ENCODE measurements at regions not wholly inside any gene's neighbourhood (a gene's known extent, or its start where the extent isn't known, plus 50 kb on each side); places are given as distances from the start of the nearest gene placed in this dataset.

GRCh38 chr17:6940186-6940649 lies 55.6 kb upstream of the ALOX12 start:
- no peak for TF ChIP-seq CTCF (IDR thresholded peaks at IDR 0.05; ENCODE audit: control extremely low read depth, extremely low read depth)
- Histone ChIP-seq H3K27ac (ENCODE audit: low read depth in 1 of 2, low read length in 1 of 2) (no peak overlapping the region), H3K9ac (ENCODE audit: insufficient read depth in 1 of 2, low read length in 2 of 2) (no peak overlapping the region), H3K4me3 (no peak overlapping the region), H3K36me3 (ENCODE audit: control insufficient read depth in 4 of 4, insufficient read depth in 4 of 4, low read length in 4 of 4) (no peaks in the 10 kb centered on the region), H3K9me3 (ENCODE audit: control insufficient read depth in 4 of 4, insufficient read depth in 3 of 4, low read length in 3 of 4) (no peaks in the 10 kb centered on the region), H3K27me3 (ENCODE audit: control insufficient read depth in 3 of 3, insufficient read depth in 3 of 3, low read length in 2 of 3) (no peaks in the 10 kb centered on the region), H3K4me1 (ENCODE audit: control insufficient read depth in 5 of 5, insufficient read depth in 5 of 5, low read length in 5 of 5) (no peaks in the 10 kb centered on the region)
- 82 to 91% methylated on average over 7 of the region's 7 CpGs for WGBS, 2 donors
- DNase-seq (no peak), ATAC-seq (ENCODE audit: insufficient read depth, low FRiP score) (no peak)

- no peak overlapping the region for H3K27ac ChIP-seq (ENCODE audit: low read depth in 1 of 2, low read length in 1 of 2)
- H3K9me3 ChIP-seq (ENCODE audit: control insufficient read depth in 4 of 4, insufficient read depth in 3 of 4, low read length in 3 of 4) = no peaks in the 10 kb centered on the region
- H3K4me1 ChIP-seq (ENCODE audit: control insufficient read depth in 5 of 5, insufficient read depth in 5 of 5, low read length in 5 of 5) = no peaks in the 10 kb centered on the region
- H3K36me3 ChIP-seq (ENCODE audit: control insufficient read depth in 4 of 4, insufficient read depth in 4 of 4, low read length in 4 of 4) = no peaks in the 10 kb centered on the region
- WGBS, 2 donors = 91 to 93% methylated on average over 5 of the region's 5 CpGs
- DNase-seq = no peak
- H3K27me3 ChIP-seq (ENCODE audit: control insufficient read depth in 3 of 3, insufficient read depth in 3 of 3, low read length in 2 of 3) = no peaks in the 10 kb centered on the region
- no peak for TF ChIP-seq CTCF (IDR thresholded peaks at IDR 0.05; ENCODE audit: control extremely low read depth, extremely low read depth)
- H3K9ac ChIP-seq (ENCODE audit: insufficient read depth in 1 of 2, low read length in 2 of 2) = no peak overlapping the region
- H3K4me3 ChIP-seq = no peak overlapping the region
- no peak for ATAC-seq (ENCODE audit: insufficient read depth, low FRiP score)
These were observed 53.9 kb upstream of the ALOX12 start for GRCh38 chr17:6941989-6942388.

- DNase-seq (no peak), ATAC-seq (ENCODE audit: insufficient read depth, low FRiP score) (no peak)
- H3K27ac ChIP-seq (ENCODE audit: low read depth in 1 of 2, low read length in 1 of 2) = no peak overlapping the region
- no peaks in the 10 kb centered on the region for H3K36me3 ChIP-seq (ENCODE audit: control insufficient read depth in 4 of 4, insufficient read depth in 4 of 4, low read length in 4 of 4)
- 26 to 42% methylated on average over 4 of the region's 4 CpGs for WGBS, 2 donors
- H3K27me3 ChIP-seq (ENCODE audit: control insufficient read depth in 3 of 3, insufficient read depth in 3 of 3, low read length in 2 of 3) = no peaks in the 10 kb centered on the region
- H3K9ac ChIP-seq (ENCODE audit: insufficient read depth in 1 of 2, low read length in 2 of 2) = no peak overlapping the region
- H3K9me3 ChIP-seq (ENCODE audit: control insufficient read depth in 4 of 4, insufficient read depth in 3 of 4, low read length in 3 of 4) = no peaks in the 10 kb centered on the region
- H3K4me1 ChIP-seq (ENCODE audit: control insufficient read depth in 5 of 5, insufficient read depth in 5 of 5, low read length in 5 of 5) = no peaks in the 10 kb centered on the region
- H3K4me3 ChIP-seq = no peak overlapping the region
- no peak for TF ChIP-seq CTCF (IDR thresholded peaks at IDR 0.05; ENCODE audit: control extremely low read depth, extremely low read depth)
These were observed 52.4 kb upstream of the ALOX12 start for GRCh38 chr17:6943406-6943805.
